GM10248 (cell line): ENCODE measurements at regions not wholly inside any gene's neighbourhood (a gene's known extent, or its start where the extent isn't known, plus 50 kb on each side); places are given as distances from the start of the nearest gene placed in this dataset.

Experiments used
- CTCF ChIA-PET: fragments of 300-600 bp; sonication (Branson Sonifier 250); formaldehyde crosslinking; extraction: SDS; loops from one replicate; lab custom pipeline; 2021; ENCODE audit warnings: antibody characterized with exemption; lab: Yijun Ruan, JAX
- POLR2A ChIA-PET: fragments of 350-650 bp; sonication (Branson Sonifier 250); formaldehyde crosslinking; extraction: SDS; loops from one replicate; lab custom pipeline; 2020; ENCODE audit warnings: antibody characterized with exemption; lab: Yijun Ruan, JAX
- DNase-seq: peaks from one replicate; pipeline ENCODE4 v3.0.0; 2012; ENCODE audit errors: extremely low spot score
- TF ChIP-seq, protein P1 (sequence below): IDR thresholded peaks from 2 replicates; pipeline ENCODE4 v1.5.1; 2012; ENCODE audit warnings: mild to moderate bottlenecking, low read depth; ENCODE audit errors: extremely low read depth, missing control alignments, control extremely low read depth

DNA sequence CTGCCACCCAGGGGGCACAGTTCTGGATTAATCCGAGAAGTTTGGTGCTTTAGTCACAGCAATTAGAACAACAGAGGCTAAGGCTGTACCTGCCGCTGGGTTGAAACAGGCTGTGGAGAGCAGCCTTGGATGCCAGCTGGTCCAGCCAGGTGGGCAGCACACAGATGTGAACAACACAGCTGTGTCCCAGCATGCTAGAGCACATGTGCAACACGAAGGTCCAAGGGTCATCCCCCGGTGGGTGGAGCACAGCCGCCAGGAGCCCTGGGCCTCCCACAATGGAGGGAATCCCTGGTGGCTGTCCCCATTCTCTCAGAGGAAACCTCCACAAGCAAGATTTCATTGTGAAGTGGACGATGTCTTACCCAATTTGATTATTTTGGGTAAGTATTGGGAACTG lies 99.2 kb upstream of the SYNDIG1 start:
- DNase-seq = no peak
- CTCF ChIA-PET = interaction anchor here (1.4 kb wide), 2 partner anchors 11 to 75 kb away, joined by 3 read pairs; no protein-coding TSS in a partner anchor
- POLR2A ChIA-PET = no interaction called here
- TF ChIP-seq, protein P1, sequence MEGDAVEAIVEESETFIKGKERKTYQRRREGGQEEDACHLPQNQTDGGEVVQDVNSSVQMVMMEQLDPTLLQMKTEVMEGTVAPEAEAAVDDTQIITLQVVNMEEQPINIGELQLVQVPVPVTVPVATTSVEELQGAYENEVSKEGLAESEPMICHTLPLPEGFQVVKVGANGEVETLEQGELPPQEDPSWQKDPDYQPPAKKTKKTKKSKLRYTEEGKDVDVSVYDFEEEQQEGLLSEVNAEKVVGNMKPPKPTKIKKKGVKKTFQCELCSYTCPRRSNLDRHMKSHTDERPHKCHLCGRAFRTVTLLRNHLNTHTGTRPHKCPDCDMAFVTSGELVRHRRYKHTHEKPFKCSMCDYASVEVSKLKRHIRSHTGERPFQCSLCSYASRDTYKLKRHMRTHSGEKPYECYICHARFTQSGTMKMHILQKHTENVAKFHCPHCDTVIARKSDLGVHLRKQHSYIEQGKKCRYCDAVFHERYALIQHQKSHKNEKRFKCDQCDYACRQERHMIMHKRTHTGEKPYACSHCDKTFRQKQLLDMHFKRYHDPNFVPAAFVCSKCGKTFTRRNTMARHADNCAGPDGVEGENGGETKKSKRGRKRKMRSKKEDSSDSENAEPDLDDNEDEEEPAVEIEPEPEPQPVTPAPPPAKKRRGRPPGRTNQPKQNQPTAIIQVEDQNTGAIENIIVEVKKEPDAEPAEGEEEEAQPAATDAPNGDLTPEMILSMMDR = no peak

DNA sequence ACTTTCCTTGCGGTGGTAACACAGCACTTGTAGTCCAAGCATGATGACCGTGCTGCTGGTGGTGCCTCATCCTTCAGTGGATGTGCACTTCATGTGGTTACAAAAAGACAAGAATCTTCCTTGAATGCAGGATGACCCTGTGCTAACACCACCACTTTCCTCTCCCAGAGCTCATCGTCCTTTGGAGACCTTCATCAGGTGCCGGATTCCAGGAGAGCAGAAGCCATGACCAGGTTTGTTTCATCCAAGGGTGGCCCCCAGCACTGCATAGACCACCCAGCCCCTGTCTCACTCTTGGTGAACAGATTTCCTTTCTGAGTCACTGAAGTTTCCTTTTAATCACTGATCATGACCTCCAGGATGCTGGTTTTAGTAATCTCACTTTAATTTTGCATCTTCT lies 101.2 kb upstream of the SYNDIG1 start:
- TF ChIP-seq, protein P1 = no peak
- no peak for DNase-seq
- ChIA-PET CTCF (no interaction called here), POLR2A (no interaction called here)

DNA sequence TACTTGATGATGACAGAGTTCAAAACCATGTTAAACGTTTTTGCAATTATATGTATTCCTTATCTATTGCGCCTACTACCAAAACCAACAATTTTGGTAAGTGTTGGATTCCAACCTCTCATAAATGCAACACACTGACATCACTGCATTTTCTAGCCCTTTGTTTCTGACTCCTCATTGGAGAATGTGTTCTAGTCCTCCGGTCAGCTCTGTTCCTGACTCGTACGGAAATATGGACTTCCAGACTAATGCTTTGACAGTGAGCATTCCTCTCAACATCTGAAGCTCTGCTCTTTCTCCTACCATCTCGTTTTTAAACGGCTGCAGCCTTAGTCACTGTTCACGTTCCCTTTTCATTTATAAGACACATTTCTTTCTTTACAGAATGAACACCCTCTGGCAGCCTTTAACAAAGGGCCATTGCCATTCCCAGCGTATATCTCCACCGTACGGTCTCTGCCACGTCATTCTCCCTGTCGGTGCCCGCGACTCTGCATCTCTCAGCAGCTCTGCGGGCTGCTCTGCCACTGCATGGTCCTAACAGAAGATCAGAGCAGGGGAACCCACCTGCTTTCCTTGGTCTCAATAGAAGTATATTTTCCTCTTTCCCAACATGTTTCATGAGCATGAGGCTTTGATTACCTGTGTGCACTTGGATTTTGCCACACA lies 103.0 kb upstream of the SYNDIG1 start:
- DNase-seq = no peak
- POLR2A ChIA-PET = no interaction called here
- CTCF ChIA-PET = no interaction called here
- TF ChIP-seq, protein P1 = no peak

DNA sequence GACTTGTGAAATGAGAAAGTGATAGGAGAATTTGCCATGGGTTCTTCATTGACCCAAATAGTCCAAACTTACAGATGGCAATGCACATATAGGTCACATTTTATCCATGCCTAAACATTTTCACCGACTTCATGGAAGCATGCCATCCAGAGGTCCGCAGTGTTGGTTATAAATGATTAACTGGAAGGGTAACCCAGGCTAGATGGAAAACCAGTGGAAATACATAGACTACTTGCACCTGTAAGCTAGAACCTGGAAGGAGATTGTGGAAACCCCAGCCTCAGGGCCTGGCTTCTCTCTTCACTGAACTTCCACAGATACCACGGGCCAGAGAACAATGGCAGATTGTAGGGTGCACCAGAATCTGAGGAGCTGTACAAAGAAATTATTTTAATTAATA lies 103.8 kb upstream of the SYNDIG1 start:
- CTCF ChIA-PET = no interaction called here
- POLR2A ChIA-PET = no interaction called here
- DNase-seq = no peak
- TF ChIP-seq, protein P1 = no peak

DNA sequence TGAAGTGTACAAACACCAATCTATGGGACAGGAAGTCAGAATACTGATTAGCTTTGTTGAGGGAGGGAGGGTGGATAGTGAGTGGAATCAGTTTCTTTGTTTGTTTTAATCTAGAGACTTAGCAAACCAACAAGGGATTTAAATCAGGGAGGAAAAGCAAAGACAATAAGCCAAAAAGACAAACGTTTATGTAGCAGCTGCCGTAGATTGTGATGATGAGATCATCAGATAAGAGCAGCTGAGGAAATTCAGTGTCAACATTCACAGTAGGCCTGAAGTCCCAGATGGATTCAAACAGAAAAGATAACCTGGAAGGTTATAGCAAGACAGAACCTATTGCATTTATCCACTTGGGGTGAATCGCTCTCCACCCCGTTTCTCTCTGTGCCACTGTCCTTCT lies 104.9 kb upstream of the SYNDIG1 start:
- TF ChIP-seq, protein P1 = no peak
- DNase-seq = no peak
- CTCF ChIA-PET = no interaction called here
- POLR2A ChIA-PET = no interaction called here

DNA sequence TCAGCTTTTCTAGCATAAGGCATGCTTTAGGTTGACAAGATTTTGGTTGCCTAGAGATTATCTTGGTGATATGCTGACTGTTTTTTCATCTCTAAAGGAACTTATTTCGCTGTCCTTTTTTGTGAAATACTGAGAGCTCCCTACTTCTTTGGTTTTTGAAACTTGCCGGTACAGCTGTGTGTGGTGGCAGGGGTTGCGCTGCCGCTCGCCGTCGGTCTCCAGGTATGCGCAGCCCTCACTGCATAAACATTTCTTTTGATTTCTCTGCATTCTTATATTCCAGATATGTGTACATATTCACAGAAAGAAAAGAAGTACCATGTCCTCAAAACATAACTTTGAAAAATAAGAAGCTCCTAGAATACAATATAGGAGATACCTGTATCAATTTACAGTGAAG lies 106.4 kb upstream of the SYNDIG1 start:
- ChIA-PET POLR2A (no interaction called here), CTCF (no interaction called here)
- TF ChIP-seq, protein P1 = no peak
- no peak for DNase-seq
